Natural killer cell (primary cell): ENCODE measurements at regions not wholly inside any gene's neighbourhood (a gene's known extent, or its start where the extent isn't known, plus 50 kb on each side); places are given as distances from the start of the nearest gene placed in this dataset.

Source experiments
- ATAC-seq, 3 donors: fragments of 150-1000 bp in 2 of 3; fragments of 200-7000 bp in 1 of 3; cut with Tn5 transposase; 1 replicate in 1 of 3; 2 replicates in 2 of 3; pipeline ENCODE4 v1.10.0; 2021; ENCODE audit warnings: mild to moderate bottlenecking in 2 of 3, moderate library complexity in 2 of 3
- DNase-seq, 2 donors: peaks; one replicate each; pipeline versions ENCODE4 v3.0.0 to v3.0.0-alpha.2; 2013 to 2021; ENCODE audit warnings: mixed read lengths in 1 of 2
- H3K27ac ChIP-seq: one replicate; pipeline ENCODE4 v1.5.1; 2013; ENCODE audit warnings: mild to moderate bottlenecking, low read length
- H3K27me3 ChIP-seq: one replicate; pipeline ENCODE4 v1.6.1; 2013; ENCODE audit warnings: low read length; ENCODE audit not compliant: control insufficient read depth, insufficient read depth
- H3K36me3 ChIP-seq: one replicate; pipeline ENCODE4 v1.6.1; 2013; ENCODE audit warnings: low read length; ENCODE audit not compliant: control insufficient read depth, insufficient read depth
- H3K4me1 ChIP-seq: one replicate; pipeline ENCODE4 v1.6.1; 2013; ENCODE audit warnings: low read length; ENCODE audit not compliant: control insufficient read depth, insufficient read depth
- H3K4me3 ChIP-seq: one replicate; pipeline ENCODE4 v1.5.1; 2013; ENCODE audit warnings: low read length
- H3K9me3 ChIP-seq: one replicate; pipeline ENCODE4 v1.6.1; 2013; ENCODE audit warnings: low read length; ENCODE audit not compliant: control insufficient read depth, insufficient read depth
- H3K27ac Mint-ChIP-seq, 2 donors: one replicate each; pipeline ENCODE4 v1.8.0; 2022; ENCODE audit warnings: mild to moderate bottlenecking in 2 of 2, mixed read lengths in 2 of 2, moderate library complexity in 1 of 2
- H3K27me3 Mint-ChIP-seq, 2 donors: one replicate each; pipeline ENCODE4 v1.8.0; 2022; ENCODE audit warnings: low read depth in 2 of 2, mixed read lengths in 2 of 2
- H3K36me3 Mint-ChIP-seq: one replicate; pipeline ENCODE4 v1.8.0; 2022; ENCODE audit warnings: mixed read lengths
- H3K4me1 Mint-ChIP-seq, 2 donors: one replicate each; pipeline ENCODE4 v1.8.0; 2022; ENCODE audit warnings: mixed read lengths in 2 of 2
- H3K4me3 Mint-ChIP-seq: one replicate; pipeline ENCODE4 v1.8.0; 2022; ENCODE audit warnings: mild to moderate bottlenecking, moderate library complexity, mixed read lengths
- H3K9me3 Mint-ChIP-seq, 2 donors: one replicate each; pipeline ENCODE4 v1.8.0; 2022; ENCODE audit warnings: mixed read lengths in 2 of 2
- CTCF ChIP-seq: fragments of 200-600 bp; IDR thresholded peaks from one replicate; pipeline ENCODE4 v1.8.0; 2022; ENCODE audit warnings: antibody characterized with exemption
- WGBS: methylation state at CpG from one replicate; pipeline ENCODE4 v1.1.7; 2013; ENCODE audit warnings: missing lambda C conversion rate; ENCODE audit not compliant: insufficient coverage; 5-methylcytosine and 5-hydroxymethylcytosine counted together
- intact Hi-C: fragments of 100-400 bp; cut with micrococcal nuclease; formaldehyde crosslinking; loops from one replicate; pipeline ENCODE4 v1.14.2; 2022

GRCh38 chr13:33633701-33634545 is 184.0 kb upstream of the RFC3 start:
- TF ChIP-seq CTCF = no peak
- Mint-ChIP-seq H3K27ac (no peak overlapping the region), H3K36me3 (no peaks in the 10 kb centered on the region), H3K27me3 (peaks cover 0 to 5% of the 10 kb centered on the region in 2 donors), H3K4me3 (no peak overlapping the region), H3K4me1 (no peaks in the 10 kb centered on the region), H3K9me3 (peaks cover 0 to under 1% of the 10 kb centered on the region in 2 donors)
- H3K36me3 ChIP-seq = no peaks in the 10 kb centered on the region
- H3K9me3 ChIP-seq = no peaks in the 10 kb centered on the region
- DNase-seq (no peak), ATAC-seq (no peak)
- WGBS = 92% methylated on average over 2 of the region's 3 CpGs
- H3K27ac ChIP-seq = no peak overlapping the region
- H3K27me3 ChIP-seq = peaks cover 2% of the 10 kb centered on the region
- no peaks in the 10 kb centered on the region for H3K4me1 ChIP-seq
- H3K4me3 ChIP-seq = no peak overlapping the region
- intact Hi-C loops = no loop called here

GRCh38 chr13:33634546-33634982 is 183.4 kb upstream of the RFC3 start:
- H3K4me3 ChIP-seq = no peak overlapping the region
- intact Hi-C loops = no loop called here
- H3K9me3 ChIP-seq = no peaks in the 10 kb centered on the region
- Mint-ChIP-seq H3K27ac (no peak overlapping the region), H3K4me3 (no peak overlapping the region), H3K27me3 (peaks cover 0 to 5% of the 10 kb centered on the region in 2 donors), H3K9me3 (peaks cover 0 to 2% of the 10 kb centered on the region in 2 donors), H3K36me3 (no peaks in the 10 kb centered on the region), H3K4me1 (no peaks in the 10 kb centered on the region)
- 96% methylated on average over 7 of the region's 8 CpGs for WGBS
- H3K27me3 ChIP-seq = peaks cover 2% of the 10 kb centered on the region
- H3K36me3 ChIP-seq = no peaks in the 10 kb centered on the region
- no peak for ATAC-seq
- no peak overlapping the region for H3K27ac ChIP-seq
- no peak for TF ChIP-seq CTCF
- DNase-seq = no peak
- H3K4me1 ChIP-seq = no peaks in the 10 kb centered on the region

GRCh38 chr13:33636243-33636642 is 181.7 kb upstream of the RFC3 start:
- Histone ChIP-seq H3K4me1 (no peaks in the 10 kb centered on the region), H3K9me3 (no peaks in the 10 kb centered on the region), H3K4me3 (no peak overlapping the region), H3K27ac (no peak overlapping the region), H3K27me3 (peaks cover 2% of the 10 kb centered on the region), H3K36me3 (no peaks in the 10 kb centered on the region)
- no peaks in the 10 kb centered on the region for H3K27me3 Mint-ChIP-seq
- H3K27ac Mint-ChIP-seq = no peak overlapping the region
- no peak for TF ChIP-seq CTCF
- WGBS = 92% methylated on average over 5 of the region's 5 CpGs
- DNase-seq = no peak
- H3K4me3 Mint-ChIP-seq = no peak overlapping the region
- peaks cover 0 to 2% of the 10 kb centered on the region in 2 donors for H3K9me3 Mint-ChIP-seq
- intact Hi-C loops = no loop called here
- no peak for ATAC-seq
- no peaks in the 10 kb centered on the region for H3K4me1 Mint-ChIP-seq
- no peaks in the 10 kb centered on the region for H3K36me3 Mint-ChIP-seq
